NCI-H1436 treated with DMSO at 0.1 percent for 48 hours (cell line): ENCODE measurements at regions not wholly inside any gene's neighbourhood (a gene's known extent, or its start where the extent isn't known, plus 50 kb on each side); places are given as distances from the start of the nearest gene placed in this dataset.
"Not testable (repeated sequence)": the region's sequence is repeated elsewhere in the genome, so short reads cannot be mapped to it uniquely, and the experiment has no call there.

ENCODE experiments used
- DNase-seq: peaks from one replicate; lab custom pipeline; 2025; lab: John Stamatoyannopoulos, UW

DNA sequence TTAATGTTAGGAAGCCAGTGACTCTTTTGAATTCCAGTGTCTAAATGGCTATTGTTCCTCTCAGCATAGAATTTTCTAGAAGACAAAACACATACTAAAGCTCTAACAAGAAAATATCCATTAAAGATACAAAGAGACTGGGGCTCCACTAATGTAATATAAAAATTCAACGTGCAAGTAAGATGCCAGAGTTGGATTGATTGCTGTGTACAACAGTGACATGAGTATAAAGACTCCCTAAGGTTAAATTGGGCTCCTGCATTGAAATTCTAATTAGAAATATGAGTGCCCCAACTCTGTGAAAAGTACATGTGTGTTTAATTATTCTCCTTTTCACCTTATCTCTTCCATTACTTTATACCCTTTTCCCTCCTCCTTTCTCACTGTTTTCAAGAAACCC lies 253.6 kb upstream of the G2E3 start:
- DNase-seq = no peak

DNA sequence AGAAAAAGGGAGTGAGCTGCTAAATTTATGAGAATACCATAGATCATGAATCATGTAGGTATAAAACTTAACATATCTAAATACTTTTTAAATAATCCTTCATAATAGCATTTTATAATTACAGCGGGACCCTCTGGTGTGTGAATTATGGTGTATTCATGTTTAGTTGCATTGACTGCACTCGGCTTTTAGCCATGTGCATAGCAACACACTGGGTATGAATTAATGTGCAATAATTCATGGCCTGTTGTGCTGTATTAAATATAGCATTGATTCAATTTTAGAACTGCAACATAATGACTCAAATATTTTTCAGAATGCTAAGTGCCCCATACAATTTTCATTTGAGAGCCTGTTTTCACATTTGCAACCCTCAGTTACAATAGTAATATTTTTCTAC lies 249.6 kb upstream of the G2E3 start:
- no peak for DNase-seq

DNA sequence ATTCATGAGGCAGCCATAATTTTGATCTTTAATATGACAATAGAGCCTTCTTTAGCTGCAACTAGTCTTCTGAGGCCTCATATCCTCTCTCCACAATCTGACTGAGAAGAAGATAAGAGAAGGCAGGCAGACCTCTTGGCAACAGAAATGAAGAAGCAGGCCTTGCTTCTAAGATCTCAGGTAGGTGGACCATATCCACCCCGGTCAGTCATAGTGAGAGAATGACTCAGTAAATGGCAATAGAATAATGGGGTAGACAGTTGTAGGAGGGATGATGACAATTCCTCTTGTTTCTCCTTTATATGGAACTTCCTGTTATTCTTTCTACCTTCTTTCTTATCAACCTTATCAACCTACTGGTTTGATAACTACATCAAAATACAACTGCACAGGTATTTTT lies 246.7 kb upstream of the G2E3 start:
- no peak for DNase-seq

DNA sequence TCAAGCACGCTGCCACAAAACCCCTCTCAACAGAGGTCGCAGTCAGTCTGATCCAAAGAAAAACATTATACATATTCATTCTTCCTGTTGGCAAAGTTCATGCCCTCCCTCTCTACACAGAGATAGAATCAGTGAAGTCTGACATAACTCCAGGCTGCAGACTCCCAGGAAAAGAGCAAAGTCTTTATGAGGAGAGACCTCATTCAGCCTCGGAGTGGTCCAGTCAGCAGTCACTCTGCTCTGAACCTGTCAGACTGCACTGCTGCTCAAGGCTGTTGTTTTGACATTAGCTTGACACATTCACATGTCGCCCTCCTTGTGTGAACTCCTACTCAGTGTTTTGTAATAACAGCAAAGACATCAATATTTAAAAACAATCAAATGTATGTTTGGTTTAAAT lies 241.2 kb upstream of the G2E3 start:
- no peak for DNase-seq

DNA sequence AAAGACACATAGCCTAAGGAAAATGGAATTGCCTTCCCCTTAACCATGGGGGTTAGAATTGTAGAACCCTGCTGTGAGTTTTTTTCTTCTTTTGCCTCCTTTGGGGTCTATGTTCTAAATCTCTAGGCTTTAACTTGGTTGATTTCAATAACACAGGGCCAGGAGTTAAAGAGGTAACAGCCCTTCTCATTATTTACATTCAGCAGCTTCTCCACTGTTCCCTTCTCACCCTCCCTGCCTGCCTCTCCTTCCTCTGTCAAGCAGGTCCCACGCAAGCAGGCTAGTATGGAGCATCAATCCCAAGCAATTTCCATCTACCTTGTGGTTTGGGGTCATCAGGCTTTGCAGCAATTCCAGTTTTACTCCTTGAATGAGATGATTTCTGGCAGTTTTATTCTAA lies 236.1 kb upstream of the G2E3 start:
- DNase-seq = no peak

DNA sequence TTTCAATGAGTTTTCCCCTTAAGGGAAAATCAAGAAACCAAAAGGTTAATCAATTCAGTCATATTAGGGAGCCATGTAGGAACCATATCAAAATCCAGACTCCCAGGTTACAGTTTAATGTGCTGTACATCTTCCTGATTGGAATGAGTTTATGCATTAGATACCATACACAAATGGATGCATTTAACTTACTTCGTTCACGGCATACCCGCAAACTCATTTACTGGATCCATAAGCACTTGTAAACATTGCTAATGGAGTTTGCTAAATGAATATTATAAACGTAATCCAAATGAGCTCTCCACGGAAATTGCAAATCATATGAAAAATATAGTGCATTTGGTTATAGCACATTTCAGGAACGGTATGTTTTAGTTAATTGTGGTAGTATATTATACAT lies 228.9 kb upstream of the G2E3 start:
- no peak for DNase-seq

DNA sequence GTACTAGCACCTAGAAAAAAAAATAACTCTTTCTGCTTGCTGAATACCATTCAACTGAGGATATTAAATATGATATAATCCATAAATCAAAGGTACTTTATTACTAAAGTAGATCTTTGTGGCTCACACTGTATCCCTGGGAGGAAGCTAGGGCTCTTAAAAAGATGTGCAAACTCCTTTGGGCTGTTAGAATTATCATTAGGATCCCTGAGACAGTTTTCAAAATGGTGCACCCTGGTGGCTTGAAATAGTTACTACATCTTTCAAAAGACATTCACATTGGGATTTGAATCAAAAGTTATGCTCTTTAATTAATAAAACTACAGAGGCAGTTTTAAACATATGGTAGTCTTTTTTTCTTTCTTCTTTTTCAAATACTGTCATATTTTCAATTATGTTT lies 228.5 kb upstream of the G2E3 start:
- no peak for DNase-seq

DNA sequence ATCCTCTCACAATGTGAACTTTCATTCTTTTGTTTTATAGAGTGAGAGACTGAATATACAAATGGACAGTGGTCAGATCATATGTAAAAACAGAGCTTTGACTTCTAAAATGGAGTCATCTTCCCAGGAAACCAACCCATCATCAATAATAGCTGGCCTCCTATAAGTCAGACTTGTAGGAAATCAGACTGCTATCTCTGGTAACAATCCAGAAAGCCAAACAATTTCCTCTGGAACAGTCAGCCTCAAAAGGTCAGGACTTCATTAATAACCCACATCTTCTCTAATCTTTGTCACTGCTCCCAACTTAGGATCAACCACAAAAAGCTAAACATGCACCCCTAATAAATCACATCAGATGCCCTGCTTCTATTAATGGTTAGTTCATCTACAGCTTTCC lies 227.9 kb upstream of the G2E3 start:
- no peak for DNase-seq

DNA sequence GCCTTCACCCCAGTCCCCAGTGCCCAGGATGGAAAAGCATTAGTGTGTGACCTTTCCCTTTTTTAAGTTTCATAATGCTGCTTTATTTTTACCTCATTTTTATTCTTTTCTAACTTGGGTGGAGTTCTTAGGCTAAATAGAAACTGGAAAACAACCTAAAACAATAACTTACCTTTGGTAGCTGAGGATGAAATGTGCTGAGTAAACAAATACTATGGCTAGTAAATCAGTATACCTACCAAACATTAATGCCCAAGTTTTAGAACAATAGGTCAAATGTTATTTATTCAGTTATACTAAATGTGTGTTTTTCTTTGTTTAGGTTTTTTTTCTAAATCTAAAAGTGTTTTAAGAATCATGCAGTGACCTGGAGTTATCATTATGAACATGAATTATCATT lies 226.6 kb upstream of the G2E3 start:
- no peak for DNase-seq

DNA sequence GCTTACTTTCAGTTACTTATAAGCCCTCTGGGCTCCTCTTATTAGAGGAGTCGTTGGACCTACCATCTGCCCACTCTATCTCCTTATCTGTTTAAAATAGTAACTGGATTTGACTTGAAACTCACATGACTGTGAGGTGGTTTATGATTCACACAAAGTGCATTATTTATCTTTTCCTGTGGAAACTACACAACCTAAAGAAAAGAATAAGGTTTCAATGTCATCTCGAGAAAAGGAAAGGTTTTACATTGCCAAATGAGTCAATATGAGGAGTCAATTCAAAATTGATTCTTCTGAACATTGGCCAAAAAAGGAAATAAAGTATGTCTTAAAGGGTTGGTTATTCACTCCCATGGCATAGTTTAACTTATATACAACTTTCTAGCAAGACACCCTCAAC lies 225.0 kb upstream of the G2E3 start:
- no peak for DNase-seq

DNA sequence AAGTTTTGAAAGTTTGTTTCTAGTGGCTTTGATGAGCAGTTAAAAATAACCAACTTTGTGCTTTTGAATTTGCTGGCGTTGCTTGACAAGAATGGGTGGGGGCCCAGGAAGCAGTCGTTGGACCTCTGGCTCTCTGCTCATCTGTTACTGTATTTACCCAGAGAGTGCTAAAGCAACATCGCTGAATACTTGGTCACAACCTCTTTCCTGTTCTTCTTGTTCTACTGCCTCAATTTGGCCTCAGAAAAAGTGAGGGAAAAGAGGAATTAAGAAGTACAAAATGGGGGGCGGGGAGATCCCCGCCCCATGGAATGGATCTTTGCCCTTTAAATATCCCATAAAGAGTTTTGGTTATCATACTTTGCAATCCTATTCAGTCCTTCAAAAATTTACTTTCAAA lies 221.5 kb upstream of the G2E3 start:
- no peak for DNase-seq

DNA sequence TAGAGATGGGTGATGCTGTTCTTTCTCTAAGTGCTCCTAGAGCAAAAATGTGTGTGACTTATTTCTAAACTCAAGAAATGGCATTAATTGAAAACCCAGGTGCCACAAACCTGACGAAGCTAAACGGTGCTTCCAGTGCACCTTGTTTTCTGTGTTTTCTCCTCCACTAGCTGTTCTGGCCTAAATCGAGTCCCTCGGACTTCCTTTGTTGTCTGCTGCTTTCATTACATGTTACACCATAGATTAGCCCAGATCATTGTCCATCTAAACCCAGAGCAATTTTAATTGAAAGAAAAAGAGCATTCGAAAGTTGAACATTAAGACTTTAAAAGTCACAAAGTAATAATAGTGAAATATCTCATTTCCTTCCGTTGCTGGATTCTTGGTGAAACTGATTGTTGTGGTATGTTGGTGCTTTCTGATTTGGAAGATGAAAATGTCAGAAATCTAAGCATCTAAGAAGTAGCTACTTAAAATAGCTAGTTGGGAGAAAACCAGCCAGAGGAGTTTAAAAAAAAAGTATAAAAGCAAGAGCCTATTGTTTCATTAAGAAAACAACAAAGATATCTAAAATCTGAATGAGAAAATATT lies 219.6 kb upstream of the G2E3 start:
- no peak for DNase-seq

DNA sequence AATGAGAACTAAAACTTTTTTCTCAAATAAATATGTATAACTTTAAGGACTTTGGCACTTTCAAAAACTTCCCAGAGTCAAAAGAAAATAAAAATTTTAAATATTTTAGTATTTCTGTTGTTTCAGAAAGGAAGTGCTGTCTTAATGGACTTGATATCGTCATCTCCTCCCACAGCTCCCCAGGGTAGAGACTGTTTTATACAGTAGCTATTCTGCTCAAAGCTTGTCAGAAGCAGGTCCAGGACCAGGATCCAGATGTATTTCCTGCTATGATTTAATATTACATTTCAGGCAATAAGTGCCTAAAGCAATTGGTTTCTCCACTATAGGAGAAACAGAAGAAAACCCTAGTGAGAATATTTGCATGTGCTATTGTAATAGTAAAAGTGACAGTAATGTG lies 218.5 kb upstream of the G2E3 start:
- no peak for DNase-seq

DNA sequence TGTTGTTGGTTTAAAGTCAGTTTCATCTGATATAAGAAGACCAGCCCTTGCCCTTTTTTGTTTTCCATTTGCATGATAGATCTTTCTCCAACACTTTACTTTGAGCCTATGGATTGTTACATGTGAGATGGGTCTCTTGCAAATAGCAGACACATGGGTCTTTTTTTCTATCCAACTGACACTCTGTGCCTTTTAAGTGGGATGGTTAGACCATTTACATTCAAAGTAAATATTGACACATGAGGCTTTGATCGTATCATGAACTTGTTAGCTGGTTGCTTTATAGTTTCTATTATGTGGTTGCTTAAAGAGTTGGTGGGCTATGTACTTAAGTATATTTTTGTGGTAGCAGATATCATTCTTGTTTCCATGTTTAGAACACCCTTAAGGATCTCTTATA lies 213.4 kb upstream of the G2E3 start:
- DNase-seq = no peak

DNA sequence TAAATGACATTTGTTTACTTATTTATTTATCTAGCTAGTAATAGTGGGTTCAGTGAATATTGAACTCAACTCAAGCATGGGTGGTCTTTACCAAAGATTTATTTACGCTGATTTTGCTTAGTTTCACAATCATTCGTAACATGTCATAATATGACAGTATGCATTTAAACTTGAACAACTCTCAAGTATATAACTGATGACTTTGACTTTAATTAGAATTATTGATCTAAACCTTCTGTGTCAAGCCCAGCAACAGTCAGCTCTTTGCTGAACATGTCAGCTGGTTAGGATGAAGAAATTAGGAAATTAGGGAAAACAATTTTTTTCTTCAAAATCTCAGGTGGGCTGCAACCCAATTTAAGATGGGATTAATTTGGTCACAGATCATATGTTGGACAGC lies 210.5 kb upstream of the G2E3 start:
- DNase-seq = no peak

DNA sequence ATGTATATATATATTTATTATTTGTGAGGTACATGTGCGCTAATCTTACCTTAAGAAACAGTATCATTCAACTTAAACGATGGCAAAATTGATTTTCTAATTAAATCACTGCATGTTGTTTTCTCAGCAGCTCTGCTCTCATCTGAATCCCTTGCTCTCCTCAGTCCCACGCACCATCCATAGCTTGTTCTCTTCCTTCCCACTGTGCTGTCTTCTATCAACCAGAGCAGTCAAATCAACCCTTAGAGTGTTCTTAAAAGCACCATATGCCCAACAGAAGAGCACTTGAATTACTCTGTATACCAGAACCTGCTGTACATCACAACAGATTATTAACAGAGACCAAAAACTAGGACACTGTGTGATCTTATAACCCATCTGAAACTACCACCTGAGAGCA lies 209.4 kb upstream of the G2E3 start:
- DNase-seq = no peak

DNA sequence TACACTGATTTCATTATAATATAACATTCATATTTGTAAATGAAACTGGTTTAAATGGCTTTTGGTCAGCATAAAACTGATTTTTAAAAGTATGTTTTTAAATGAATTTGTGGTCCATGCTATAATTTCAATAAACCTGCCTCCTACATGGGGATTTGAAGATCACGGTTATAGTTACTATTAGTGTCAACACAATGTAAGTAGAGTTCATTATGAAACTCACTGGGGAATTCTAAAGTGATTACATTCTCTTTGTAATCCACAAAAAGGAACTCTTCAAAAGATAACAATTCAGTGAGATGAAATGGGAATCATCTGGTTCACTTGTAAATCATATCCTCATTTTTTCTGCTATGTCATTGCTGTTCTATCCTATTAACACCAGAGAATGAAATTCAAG lies 204.5 kb upstream of the G2E3 start:
- DNase-seq = peak; percentile 86

DNA sequence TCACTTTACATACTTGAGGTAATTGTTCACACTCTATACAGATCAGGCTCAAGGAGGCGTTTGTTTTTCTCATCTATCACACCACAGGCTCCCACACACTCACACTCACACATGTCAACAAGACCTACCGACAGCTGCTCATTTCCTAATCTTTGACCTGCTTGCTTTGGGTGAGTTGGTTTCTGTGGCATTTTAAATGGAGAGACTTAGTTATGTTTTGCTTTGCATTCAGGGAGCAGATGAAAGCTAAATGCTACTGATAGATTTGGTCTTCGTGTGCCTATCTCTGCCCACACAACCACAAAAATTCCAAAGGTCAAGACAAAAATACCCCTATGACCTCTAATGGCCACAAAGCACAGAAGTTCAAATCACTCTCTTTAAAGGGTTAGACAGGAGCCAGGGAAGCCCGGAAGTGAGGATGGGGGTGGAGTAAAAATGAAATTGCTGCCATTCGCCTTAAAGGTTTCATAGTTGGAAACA lies 203.5 kb upstream of the G2E3 start:
- DNase-seq = peak; percentile 47

DNA sequence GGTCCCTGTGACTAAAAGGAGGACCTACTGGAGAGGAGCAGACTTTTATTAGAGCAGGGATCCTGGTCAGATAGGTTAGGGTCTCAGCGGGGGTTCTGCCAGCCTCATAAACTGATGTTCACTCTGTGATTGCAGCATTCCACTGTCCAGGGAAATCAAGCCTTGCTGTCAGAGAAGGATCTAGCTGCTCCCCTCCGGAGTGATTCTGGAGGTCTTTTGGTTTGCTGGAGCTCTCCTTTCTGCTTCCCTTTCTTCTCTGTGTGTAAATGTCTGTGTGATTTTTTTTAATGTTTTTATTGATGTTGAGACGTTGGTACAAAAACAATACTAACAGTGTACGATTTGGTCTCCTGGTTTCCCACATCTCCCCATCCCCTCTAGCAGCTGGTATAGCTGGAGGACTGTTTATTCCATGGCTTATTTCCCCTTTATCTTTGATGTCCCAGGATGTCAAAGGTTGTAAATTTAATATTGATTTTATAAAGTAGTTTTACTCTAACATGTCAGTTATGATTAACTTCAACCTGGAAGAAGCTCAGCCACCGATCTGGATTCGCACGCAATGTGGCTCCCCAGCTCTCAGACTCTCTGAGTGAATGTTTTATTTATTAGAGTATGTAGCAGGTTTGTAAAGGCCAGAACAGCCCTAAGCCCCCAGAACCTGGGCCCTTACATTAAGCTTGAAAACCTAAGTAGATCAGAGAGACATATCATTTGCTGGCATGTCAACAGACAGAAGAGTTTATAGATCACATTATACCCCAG lies 202.3 kb upstream of the G2E3 start:
- DNase-seq = no peak

DNA sequence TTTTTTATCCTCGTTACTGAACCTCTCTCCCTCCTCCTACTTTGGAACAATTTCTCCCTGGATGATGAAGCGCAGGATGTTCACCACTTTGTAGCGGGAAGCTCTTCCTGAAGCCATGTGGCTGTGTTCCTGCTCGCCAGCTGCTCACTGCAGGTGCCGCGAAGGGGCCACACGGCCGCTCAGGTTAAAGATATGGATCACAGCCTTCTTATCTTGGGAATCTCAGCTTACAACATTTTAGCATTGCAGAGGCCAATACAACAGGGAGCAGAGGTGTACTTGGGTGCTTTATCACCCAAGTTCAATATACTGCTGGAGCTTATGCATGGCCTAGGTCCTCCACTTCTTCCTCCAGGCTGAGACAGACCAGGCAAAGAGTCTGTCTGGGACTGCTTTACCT lies 201.2 kb upstream of the G2E3 start:
- DNase-seq = no peak

DNA sequence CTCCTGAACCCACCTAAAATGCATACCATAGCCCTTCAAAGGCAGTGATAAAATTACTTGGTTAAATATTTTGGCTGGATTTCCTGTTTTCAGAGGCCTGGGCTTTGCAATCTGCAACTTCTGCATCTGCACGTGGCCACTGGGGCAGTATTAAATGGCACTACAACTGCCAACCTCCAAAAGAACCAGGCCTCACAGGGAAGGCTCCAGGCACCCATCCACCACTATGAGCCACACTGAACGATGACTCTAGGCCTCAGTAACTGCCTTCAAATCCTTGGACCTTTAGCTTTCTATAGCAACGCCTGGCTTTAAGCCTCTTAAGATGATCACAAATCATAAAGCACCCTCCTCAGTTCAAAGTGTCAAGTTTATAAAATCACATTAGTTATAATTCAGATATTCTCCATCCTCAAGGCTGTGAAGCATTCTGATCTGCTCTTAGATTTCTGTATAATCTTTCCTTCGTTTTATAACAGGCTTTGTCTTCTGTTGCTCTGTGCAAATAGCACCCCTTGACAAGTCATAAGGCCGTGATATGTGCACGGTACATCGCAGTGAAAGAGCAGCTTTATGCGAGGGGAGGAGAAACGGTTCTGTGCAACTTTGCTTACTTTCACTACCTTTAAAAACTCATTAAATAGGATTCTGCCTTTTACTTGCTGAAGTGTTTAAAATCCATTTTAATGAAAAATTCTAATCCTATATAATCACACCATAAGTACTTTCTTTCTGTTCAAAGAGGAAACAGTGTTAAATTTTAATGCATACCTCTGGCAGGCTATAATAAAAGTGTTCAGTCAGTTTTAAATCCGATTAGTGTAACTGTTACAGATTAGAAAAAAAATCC lies 196.4 kb upstream of the G2E3 start:
- no peak for DNase-seq

DNA sequence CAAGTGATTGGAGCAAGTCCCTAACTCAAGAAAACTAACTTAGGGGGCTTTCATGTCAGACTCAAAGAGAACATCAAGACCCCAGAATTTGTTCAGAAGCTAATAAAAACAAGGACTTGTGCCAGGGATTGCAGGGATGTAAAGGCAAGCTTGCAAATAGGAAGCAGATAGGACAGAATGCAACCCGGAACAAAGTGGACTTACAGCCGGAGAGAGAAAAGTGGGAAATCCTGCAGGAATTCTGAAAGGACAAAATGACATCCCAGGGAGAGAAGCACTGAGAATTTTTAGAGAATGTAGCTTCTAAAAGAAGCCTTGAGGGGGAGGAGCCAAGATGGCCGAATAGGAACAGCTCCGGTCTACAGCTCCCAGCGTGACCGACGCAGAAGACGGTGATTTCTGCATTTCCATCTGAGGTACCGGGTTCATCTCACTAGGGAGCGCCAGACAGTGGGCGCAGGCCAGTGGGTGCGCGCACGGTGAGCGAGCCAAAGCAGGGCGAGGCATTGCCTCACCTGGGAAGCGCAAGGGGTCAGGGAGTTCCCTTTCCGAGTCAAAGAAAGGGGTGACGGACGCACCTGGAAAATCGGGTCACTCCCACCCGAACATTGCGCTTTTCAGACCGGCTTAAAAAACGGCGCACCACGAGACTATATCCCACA lies 195.6 kb upstream of the G2E3 start:
- not testable (repeated sequence) for DNase-seq
